Heart right ventricle (tissue), 16 donors: ENCODE measurements at regions not wholly inside any gene's neighbourhood (a gene's known extent, or its start where the extent isn't known, plus 50 kb on each side); places are given as distances from the start of the nearest gene placed in this dataset.

Experiments
- ATAC-seq, 8 donors: fragments of 200-7000 bp; cut with Tn5 transposase; one replicate each; pipeline ENCODE4 v1.9.1; 2020; ENCODE audit warnings: mild to moderate bottlenecking in 8 of 8, moderate library complexity in 8 of 8, moderate number of reproducible peaks in 1 of 8
- DNase-seq, 2 donors: peaks; one replicate each; pipeline ENCODE4 v3.0.0-alpha.2; 2020
- H3K27ac ChIP-seq, 10 donors: fragments of 200-600 bp; sonication (generic) in 2 of 10; one replicate each; pipeline versions ENCODE4 v1.5.0 to v1.8.0; 2020 to 2022; ENCODE audit warnings: mild to moderate bottlenecking in 3 of 10
- H3K27me3 ChIP-seq, 7 donors: fragments of 200-600 bp; one replicate each; pipeline ENCODE4 v1.8.0; 2021 to 2022; ENCODE audit warnings: mild to moderate bottlenecking in 2 of 7
- H3K36me3 ChIP-seq, 9 donors: fragments of 200-600 bp; sonication (generic) in 1 of 9; one replicate each; pipeline versions ENCODE4 v1.5.0 to v1.8.0; 2020 to 2022; ENCODE audit warnings: mild to moderate bottlenecking in 2 of 9
- H3K4me1 ChIP-seq, 9 donors: fragments of 200-600 bp; sonication (generic) in 1 of 9; one replicate each; pipeline versions ENCODE4 v1.5.0 to v1.8.0; 2020 to 2022; ENCODE audit warnings: mild to moderate bottlenecking in 4 of 9
- H3K4me3 ChIP-seq, 10 donors: fragments of 200-600 bp; sonication (generic) in 2 of 10; one replicate each; pipeline versions ENCODE4 v1.5.0 to v1.8.0; 2020 to 2022; ENCODE audit warnings: mild to moderate bottlenecking in 7 of 10, moderate library complexity in 2 of 10
- H3K9me3 ChIP-seq, 11 donors: fragments of 200-600 bp in 10 of 11; sonication (generic) in 2 of 11; one replicate each; pipeline versions ENCODE4 v1.5.0 to v1.8.0; 2013 to 2022; ENCODE audit warnings: mild to moderate bottlenecking in 2 of 11, control low read depth in 1 of 11, moderate library complexity in 1 of 11
- CTCF ChIP-seq, 9 donors: fragments of 200-600 bp; sonication (generic) in 2 of 9; IDR thresholded peaks; one replicate each; pipeline versions ENCODE4 v1.5.0 to v1.8.0; 2021 to 2022; ENCODE audit warnings: antibody characterized with exemption in 9 of 9, mild to moderate bottlenecking in 5 of 9, moderate library complexity in 1 of 9
- WGBS, 2 donors: extraction: QIAGEN DNeasy Blood & Tissue Kit; methylation state at CpG; one replicate each; pipeline ENCODE4 v1.1.7; 2013; ENCODE audit warnings: inconsistent platforms in 1 of 2; 5-methylcytosine and 5-hydroxymethylcytosine counted together
- intact Hi-C, 10 donors: fragments of 100-400 bp; cut with DNase I; formaldehyde crosslinking; loops; one replicate each; pipeline versions ENCODE4 v1.11.1 to v1.14.2; 2022
- donor health status: Arrhythmogenic right ventricular cardiomyopathy.
- donor health status: ischemic (EF 13 %, LVEDD 7.1; RV severe dilation, severe dysfunction).
- donor health status: healthy with polysubstance abuse.
- donor health status: DM: no; HTN: yes; CAD: no.
- donor health status: DM: no; HTN: no; CAD: no.
- donor health status: ischemic (EF 25% LVEDD 6.9; RV normal size, moderate dysfunction).
- donor health status: ischemic (EF 25% LVEDD 5.7; RV mildly dilated, moderate dysfunction).
- donor health status: healthy.
- donor health status: DM: yes; HTN: yes; CAD: no.
- donor health status: Ischemic cardiomyopathy.
- donor health status: ischemic (EF 35%, LVEDD 5.7; RV mildly dilated, moderate dysfunction).
- donor health status: nonischemic (EF 11% LVEDD 7.7; RV severe dilation, severe dysfunction).
- donor health status: DM: yes; HTN: yes; CAD: no.
- donor health status: PGD.
- donor health status: ischemic (EF 29% LVEDD 5.4; RV normal size, mild dysfunction).
- donor health status: nonischemic (EF 23%, LVEDD 6.1; RV moderate dilation, normal function).

DNA sequence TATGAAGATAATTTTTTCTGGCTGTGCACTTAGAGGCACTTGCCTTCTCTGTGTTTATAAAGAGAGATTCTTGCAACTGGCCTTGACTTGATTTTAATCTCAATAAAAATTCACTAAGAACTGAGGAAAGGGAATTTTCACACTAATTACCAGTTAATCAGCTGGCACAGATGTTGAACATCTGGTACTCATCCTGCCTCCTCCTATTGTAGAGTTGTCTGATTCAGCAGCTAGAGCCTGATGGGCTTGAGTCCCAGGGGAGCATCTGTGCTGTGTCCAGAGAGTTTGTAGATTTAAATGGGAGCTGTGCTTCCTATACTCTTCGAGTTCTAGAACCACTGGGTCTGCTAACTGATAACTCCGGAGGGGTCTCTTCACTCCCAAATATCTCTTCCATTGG, 50.7 kb upstream of the ADRA1D start:
- intact Hi-C loops, result no loop called here
- peaks cover 0 to 5% (median 0%) of the 10 kb centered on the region in 7 donors for H3K27me3 ChIP-seq
- no peaks in the 10 kb centered on the region for H3K36me3 ChIP-seq
- no peaks in the 10 kb centered on the region for H3K9me3 ChIP-seq
- WGBS, 2 donors, result 52 to 56% methylated on average over 2 of the region's 2 CpGs
- H3K4me1 ChIP-seq, result peaks cover 0 to 25% (median 0%) of the 10 kb centered on the region in 9 donors
- no peak for ATAC-seq
- no peak for TF ChIP-seq CTCF (IDR thresholded peaks at IDR 0.05)
- no peak overlapping the region for H3K4me3 ChIP-seq
- no peak for DNase-seq
- no peak overlapping the region for H3K27ac ChIP-seq

DNA sequence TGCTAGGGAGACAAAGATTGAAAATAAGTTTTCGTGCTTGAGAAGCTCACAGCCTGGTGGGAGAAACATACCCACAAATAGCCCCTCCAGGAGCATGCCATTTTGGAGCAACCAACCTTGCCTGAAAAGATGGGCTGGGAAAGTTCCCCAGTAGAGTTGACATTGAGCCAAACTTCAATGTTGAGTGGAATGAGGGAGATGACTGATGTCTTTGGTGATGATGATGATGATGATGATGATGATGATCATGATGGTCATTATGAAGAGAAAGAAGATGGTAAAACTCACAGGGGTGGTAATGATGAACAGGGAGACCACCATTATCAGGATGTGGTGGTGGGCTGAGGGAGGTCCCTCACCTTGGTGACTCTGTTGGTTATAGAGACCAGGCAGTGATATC, 50.1 kb upstream of the ADRA1D start:
- H3K27ac ChIP-seq, result no peak overlapping the region
- H3K4me3 ChIP-seq, result no peak overlapping the region
- peaks cover 0 to 25% (median 0%) of the 10 kb centered on the region in 9 donors for H3K4me1 ChIP-seq
- peaks cover 0 to 5% (median 0%) of the 10 kb centered on the region in 7 donors for H3K27me3 ChIP-seq
- WGBS, 2 donors, result 80 to 82% methylated on average over 1 of the region's 1 CpG
- no peak for TF ChIP-seq CTCF (IDR thresholded peaks at IDR 0.05)
- no peaks in the 10 kb centered on the region for H3K9me3 ChIP-seq
- ATAC-seq (no peak), DNase-seq (no peak)
- intact Hi-C loops, result no loop called here
- H3K36me3 ChIP-seq, result no peaks in the 10 kb centered on the region
